IMR-90 (cell line): ENCODE measurements at regions not wholly inside any gene's neighbourhood (a gene's known extent, or its start where the extent isn't known, plus 50 kb on each side); places are given as distances from the start of the nearest gene placed in this dataset.

ENCODE experiments used
- ATAC-seq: fragments of 200-7000 bp; cut with Tn5 transposase; 2 replicates; pipeline ENCODE4 v1.9.1; 2020; ENCODE audit warnings: low read depth, mild to moderate bottlenecking, moderate library complexity
- BruUV-seq: library from RNA; stranded (reverse); fragments of 400-500 nt; replicated peaks from 2 replicates; lab custom pipeline; 2021; lab: Mats Ljungman, UMichigan
- CTCF ChIA-PET: fragments of 300-600 bp; formaldehyde crosslinking; extraction: SDS; loops from one replicate; lab custom pipeline; 2021; ENCODE audit warnings: antibody characterized with exemption; lab: Yijun Ruan, JAX
- POLR2A ChIA-PET: fragments of 300-600 bp; sonication (Branson Sonifier 250); formaldehyde crosslinking; loops from one replicate; lab custom pipeline; 2022; ENCODE audit warnings: antibody characterized with exemption; ENCODE audit not compliant: unreplicated experiment; lab: Charles Lee
- DNase-seq: peaks from one replicate; pipeline ENCODE4 v3.0.0; 2013
- H2AFZ ChIP-seq: replicated peaks from 2 replicates; pipeline ENCODE3; 2013; ENCODE audit warnings: low read length, mild to moderate bottlenecking; ENCODE audit not compliant: poor library complexity
- H2AK5ac ChIP-seq: 2 replicates; pipeline ENCODE4 v1.6.1; 2013; ENCODE audit warnings: low read depth, low read length, inconsistent platforms
- H2AK9ac ChIP-seq: replicated peaks from 2 replicates; pipeline ENCODE3; 2013; ENCODE audit warnings: mild to moderate bottlenecking, low read depth, low read length, moderate library complexity; ENCODE audit not compliant: poor library complexity
- H2BK120ac ChIP-seq: 2 replicates; pipeline ENCODE4 v1.6.1; 2013; ENCODE audit warnings: low read depth, low read length, inconsistent platforms
- H2BK15ac ChIP-seq: 3 replicates; pipeline ENCODE4 v1.6.1; 2013; ENCODE audit warnings: low read depth, low read length, inconsistent platforms
- H2BK20ac ChIP-seq: 2 replicates; pipeline ENCODE4 v1.6.1; 2013; ENCODE audit warnings: low read depth, mild to moderate bottlenecking, inconsistent platforms, low read length, moderate library complexity
- H2BK5ac ChIP-seq: 2 replicates; pipeline ENCODE4 v1.6.1; 2013; ENCODE audit warnings: mild to moderate bottlenecking, low read depth, low read length, inconsistent platforms; ENCODE audit not compliant: poor library complexity, severe bottlenecking
- H3K14ac ChIP-seq: replicated peaks from 2 replicates; pipeline ENCODE4 v1.6.1; 2013; ENCODE audit warnings: low read depth, low read length, inconsistent platforms
- H3K18ac ChIP-seq: 2 replicates; pipeline ENCODE4 v1.6.1; 2013; ENCODE audit warnings: low read depth, low read length, control low read depth
- H3K23ac ChIP-seq: 2 replicates; pipeline ENCODE4 v1.6.1; 2013; ENCODE audit warnings: low read depth, low read length, inconsistent platforms
- H3K27ac ChIP-seq: 2 replicates; pipeline ENCODE4 v1.5.1; 2013; ENCODE audit warnings: mild to moderate bottlenecking, control low read depth, low read length; ENCODE audit not compliant: insufficient read depth
- H3K27me3 ChIP-seq: 2 replicates; pipeline ENCODE4 v1.6.1; 2013; ENCODE audit warnings: low read length; ENCODE audit not compliant: control insufficient read depth, insufficient read depth
- H3K36me3 ChIP-seq: 2 replicates; pipeline ENCODE4 v1.6.1; 2013; ENCODE audit warnings: low read length, mixed read lengths; ENCODE audit not compliant: control insufficient read depth, insufficient read depth
- H3K4ac ChIP-seq: 2 replicates; pipeline ENCODE4 v1.6.1; 2013; ENCODE audit warnings: low read depth, low read length, inconsistent platforms
- H3K4me1 ChIP-seq: 2 replicates; pipeline ENCODE4 v1.6.1; 2013; ENCODE audit warnings: low read length, mixed read lengths; ENCODE audit not compliant: control insufficient read depth, insufficient read depth
- H3K4me2 ChIP-seq: 2 replicates; pipeline ENCODE4 v1.6.1; 2013; ENCODE audit warnings: low read depth, mild to moderate bottlenecking, control low read depth, low read length, moderate library complexity
- H3K4me3 ChIP-seq: 2 replicates; pipeline ENCODE4 v1.5.1; 2013; ENCODE audit warnings: low read depth, mild to moderate bottlenecking, control low read depth, low read length, moderate library complexity; ENCODE audit not compliant: insufficient read depth
- H3K56ac ChIP-seq: 2 replicates; pipeline ENCODE4 v1.6.1; 2013; ENCODE audit warnings: low read length, inconsistent platforms; ENCODE audit not compliant: insufficient read depth; ENCODE audit errors: extremely low read depth
- H3K79me1 ChIP-seq, 2 experiments: 2 replicates each; pipeline ENCODE4 v1.6.1; 2013; ENCODE audit warnings: low read length in 2 of 2, inconsistent platforms in 1 of 2, low read depth in 1 of 2
- H3K9ac ChIP-seq: 2 replicates; pipeline ENCODE4 v1.6.1; 2013; ENCODE audit warnings: low read depth, low read length, control low read depth
- H3K9me1 ChIP-seq: 2 replicates; pipeline ENCODE4 v1.6.1; 2013; ENCODE audit warnings: low read length, inconsistent platforms; ENCODE audit not compliant: insufficient read depth
- H3K9me3 ChIP-seq: 2 replicates; pipeline ENCODE4 v1.6.1; 2013; ENCODE audit warnings: low read length; ENCODE audit not compliant: control insufficient read depth, insufficient read depth
- H4K20me1 ChIP-seq: 2 replicates; pipeline ENCODE4 v1.6.1; 2013; ENCODE audit warnings: low read length, inconsistent platforms; ENCODE audit not compliant: insufficient read depth
- H4K5ac ChIP-seq: 2 replicates; pipeline ENCODE4 v1.6.1; 2013; ENCODE audit warnings: mild to moderate bottlenecking, low read depth, low read length, control low read depth
- H4K8ac ChIP-seq, 2 experiments: 2 replicates each; pipeline ENCODE4 v1.6.1; 2013; ENCODE audit warnings: low read depth in 2 of 2, low read length in 2 of 2, control low read depth in 1 of 2, inconsistent platforms in 1 of 2
- H4K91ac ChIP-seq: 2 replicates; pipeline ENCODE4 v1.6.1; 2013; ENCODE audit warnings: low read depth, low read length, inconsistent platforms; ENCODE audit not compliant: insufficient read depth
- BHLHE40 ChIP-seq: fragments of 150-350 bp; IDR thresholded peaks from 2 replicates; pipeline ENCODE4 v1.6.1; 2016; ENCODE audit warnings: mild to moderate bottlenecking, low read depth, low read length
- CEBPB ChIP-seq: IDR thresholded peaks from 2 replicates; pipeline ENCODE4 v1.6.1; 2012; ENCODE audit warnings: low read depth, low read length, improper control_type of control experiment
- CHD1 ChIP-seq: IDR thresholded peaks from 2 replicates; pipeline ENCODE4 v1.6.1; 2012; ENCODE audit warnings: low read depth, low read length, improper control_type of control experiment
- CTCF ChIP-seq: conservative IDR thresholded peaks from 2 replicates; pipeline ENCODE4 v1.5.1; 2012; ENCODE audit warnings: mild to moderate bottlenecking, low read depth, low read length, improper control_type of control experiment
- FOS ChIP-seq: fragments of 150-350 bp; IDR thresholded peaks from 2 replicates; pipeline ENCODE4 v1.6.1; 2016; ENCODE audit warnings: low read depth, low read length
- MAFK ChIP-seq: IDR thresholded peaks from 2 replicates; pipeline ENCODE4 v1.6.1; 2012; ENCODE audit warnings: low read depth, low read length, improper control_type of control experiment
- MAZ ChIP-seq: IDR thresholded peaks from 2 replicates; pipeline ENCODE4 v1.6.1; 2012; ENCODE audit warnings: low read depth, mild to moderate bottlenecking, low read length, improper control_type of control experiment, moderate library complexity, borderline replicate concordance
- MXI1 ChIP-seq: IDR thresholded peaks from 2 replicates; pipeline ENCODE4 v1.6.1; 2012; ENCODE audit warnings: low read depth, mild to moderate bottlenecking, low read length, moderate library complexity, borderline replicate concordance
- NFE2L2 ChIP-seq: fragments of 150-350 bp; IDR thresholded peaks from 2 replicates; pipeline ENCODE4 v1.6.1; 2016; ENCODE audit warnings: low read depth, mild to moderate bottlenecking, low read length
- POLR2A ChIP-seq: IDR thresholded peaks from 2 replicates; pipeline ENCODE4 v1.6.1; 2012; ENCODE audit warnings: mild to moderate bottlenecking, low read depth, low read length
- RAD21 ChIP-seq: IDR thresholded peaks from 2 replicates; pipeline ENCODE4 v1.6.1; 2012; ENCODE audit warnings: low read length, improper control_type of control experiment
- RCOR1 ChIP-seq: IDR thresholded peaks from 2 replicates; pipeline ENCODE4 v1.6.1; 2012; ENCODE audit warnings: mild to moderate bottlenecking, low read length, improper control_type of control experiment; ENCODE audit not compliant: insufficient replicate concordance
- RFX5 ChIP-seq: IDR thresholded peaks from 2 replicates; pipeline ENCODE4 v1.8.0; 2012; ENCODE audit warnings: low read depth, mild to moderate bottlenecking, low read length, moderate library complexity
- SMC3 ChIP-seq: fragments of 150-350 bp; IDR thresholded peaks from 2 replicates; pipeline ENCODE4 v1.6.1; 2016; ENCODE audit warnings: low read depth, mild to moderate bottlenecking, antibody characterized with exemption, low read length, moderate library complexity
- WGBS, 2 experiments: methylation state at CpG; one replicate each; pipeline versions ENCODE4 v1.1.5 to v1.1.7; 2013; ENCODE audit warnings: missing lambda C conversion rate in 2 of 2; ENCODE audit not compliant: insufficient read length in 1 of 2; ENCODE audit errors: extremely low coverage in 2 of 2; 5-methylcytosine and 5-hydroxymethylcytosine counted together
- dilution Hi-C: fragments of 300-500 bp; cut with HindIII; formaldehyde crosslinking; loops from one replicate; pipeline ENCODE4 v1.14.3; 2018; ENCODE audit warnings: low sequenced_read_pairs; ENCODE audit not compliant: unreplicated experiment
- in situ Hi-C: fragments of 300-500 bp; cut with MboI; formaldehyde crosslinking; loops from 3 replicates; pipeline ENCODE4 v1.14.3; 2019; ENCODE audit warnings: low sequenced_read_pairs, inconsistent platforms, mixed read lengths
- intact Hi-C: fragments of 100-400 bp; cut with micrococcal nuclease; formaldehyde crosslinking; loops from 2 replicates; pipeline ENCODE4 v1.10.0; 2022
- TF ChIP-seq, protein P1 (sequence below): fragments of 150-350 bp; IDR thresholded peaks from 2 replicates; pipeline ENCODE4 v1.6.1; 2017; ENCODE audit warnings: mild to moderate bottlenecking, antibody characterized with exemption, low read length, low read depth
- TF ChIP-seq, protein P2 (sequence below): fragments of 150-350 bp; IDR thresholded peaks from 2 replicates; pipeline ENCODE4 v1.6.1; 2016; ENCODE audit warnings: low read depth, mild to moderate bottlenecking, low read length, moderate library complexity, borderline replicate concordance

DNA sequence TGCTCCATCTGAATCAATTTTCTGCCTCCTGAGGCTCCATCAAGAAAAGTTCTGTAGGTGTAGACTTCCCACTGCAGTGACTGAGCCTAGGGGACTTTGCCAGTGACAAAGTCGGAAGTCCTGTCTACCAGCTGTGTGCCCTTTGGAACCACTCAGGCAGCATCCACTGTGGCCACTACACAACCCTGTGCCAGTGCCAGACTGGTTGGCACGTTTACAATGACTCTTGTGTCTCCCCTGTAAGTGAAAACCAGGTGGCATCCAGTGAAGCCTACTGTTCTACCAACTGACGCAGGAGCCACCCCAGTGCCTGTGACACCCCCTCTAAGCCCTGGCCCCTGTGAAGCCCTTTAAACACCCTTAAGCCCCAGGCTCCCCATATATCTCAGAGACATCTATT, 132.1 kb upstream of the SERPINE2 start:
- Histone ChIP-seq H3K4me2 (no peak overlapping the region), H4K5ac (no peak overlapping the region), H4K91ac (no peak overlapping the region), H3K9ac (no peak overlapping the region), H3K4ac (no peak overlapping the region), H3K79me1 (no peaks in the 10 kb centered on the region), H2AFZ (no peak overlapping the region), H2BK20ac (no peak overlapping the region), H3K36me3 (no peaks in the 10 kb centered on the region), H3K27ac (no peak overlapping the region), H2BK15ac (no peak overlapping the region), H3K4me3 (no peak overlapping the region), H2AK9ac (no peak overlapping the region), H2BK120ac (no peak overlapping the region), H2BK5ac (no peak overlapping the region), H3K4me1 (no peaks in the 10 kb centered on the region), H4K20me1 (no peaks in the 10 kb centered on the region), H3K9me3 (no peaks in the 10 kb centered on the region), H2AK5ac (0 out of 2 replicates have a peak overlapping the region, but pooled peaks have one; percentile 58), H3K23ac (no peak overlapping the region), H3K27me3 (no peaks in the 10 kb centered on the region), H3K18ac (no peak overlapping the region), H3K9me1 (0 out of 2 replicates have a peak, but pooled peaks cover 2% of the 10 kb centered on the region), H4K8ac (no peak overlapping the region), H3K56ac (no peak overlapping the region), H3K14ac (no peak overlapping the region)
- POLR2A ChIA-PET, result no interaction called here
- intact Hi-C loops, result no loop called here
- ATAC-seq (no peak), DNase-seq (no peak)
- dilution Hi-C loops, result no loop called here
- WGBS, 2 experiments, result no CpG with 5 or more reads among the region's 3 CpGs
- in situ Hi-C loops, result no loop called here
- CTCF ChIA-PET, result no interaction called here
- TF ChIP-seq POLR2A (no peak), MAZ (no peak), SMC3 (no peak), RFX5 (no peak), MAFK (no peak), BHLHE40 (no peak), RCOR1 (no peak), CTCF (no peak), CHD1 (no peak), MXI1 (no peak), NFE2L2 (no peak), CEBPB (no peak), RAD21 (no peak), FOS (no peak)
- TF ChIP-seq, protein P1, sequence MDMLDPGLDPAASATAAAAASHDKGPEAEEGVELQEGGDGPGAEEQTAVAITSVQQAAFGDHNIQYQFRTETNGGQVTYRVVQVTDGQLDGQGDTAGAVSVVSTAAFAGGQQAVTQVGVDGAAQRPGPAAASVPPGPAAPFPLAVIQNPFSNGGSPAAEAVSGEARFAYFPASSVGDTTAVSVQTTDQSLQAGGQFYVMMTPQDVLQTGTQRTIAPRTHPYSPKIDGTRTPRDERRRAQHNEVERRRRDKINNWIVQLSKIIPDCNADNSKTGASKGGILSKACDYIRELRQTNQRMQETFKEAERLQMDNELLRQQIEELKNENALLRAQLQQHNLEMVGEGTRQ, result no peak
- TF ChIP-seq, protein P2, sequence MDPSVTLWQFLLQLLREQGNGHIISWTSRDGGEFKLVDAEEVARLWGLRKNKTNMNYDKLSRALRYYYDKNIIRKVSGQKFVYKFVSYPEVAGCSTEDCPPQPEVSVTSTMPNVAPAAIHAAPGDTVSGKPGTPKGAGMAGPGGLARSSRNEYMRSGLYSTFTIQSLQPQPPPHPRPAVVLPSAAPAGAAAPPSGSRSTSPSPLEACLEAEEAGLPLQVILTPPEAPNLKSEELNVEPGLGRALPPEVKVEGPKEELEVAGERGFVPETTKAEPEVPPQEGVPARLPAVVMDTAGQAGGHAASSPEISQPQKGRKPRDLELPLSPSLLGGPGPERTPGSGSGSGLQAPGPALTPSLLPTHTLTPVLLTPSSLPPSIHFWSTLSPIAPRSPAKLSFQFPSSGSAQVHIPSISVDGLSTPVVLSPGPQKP, result no peak
- BruUV-seq, result no TSS peak
